Mucosa of descending colon (tissue), 3 donors: ENCODE measurements at regions not wholly inside any gene's neighbourhood (a gene's known extent, or its start where the extent isn't known, plus 50 kb on each side); places are given as distances from the start of the nearest gene placed in this dataset.

ENCODE experiments used
- ATAC-seq: fragments of 200-7000 bp; cut with Tn5 transposase; one replicate; pipeline ENCODE4 v1.9.1; 2020; ENCODE audit warnings: mild to moderate bottlenecking, moderate library complexity
- DNase-seq, 3 donors: peaks; one replicate each; pipeline ENCODE4 v3.0.0-alpha.2; 2020
- H3K36me3 ChIP-seq: fragments of 200-600 bp; one replicate; pipeline ENCODE4 v1.8.0; 2021; ENCODE audit warnings: low read depth, mild to moderate bottlenecking
- H3K4me1 ChIP-seq: fragments of 200-600 bp; one replicate; pipeline ENCODE4 v1.8.0; 2021; ENCODE audit warnings: low read depth, mild to moderate bottlenecking
- H3K4me3 ChIP-seq: fragments of 200-600 bp; one replicate; pipeline ENCODE4 v1.8.0; 2021; ENCODE audit warnings: mild to moderate bottlenecking
- H3K9me3 ChIP-seq: fragments of 200-600 bp; one replicate; pipeline ENCODE4 v1.8.0; 2021; ENCODE audit warnings: mild to moderate bottlenecking
- intact Hi-C, 2 donors: fragments of 100-400 bp; cut with DNase I in 1 of 2; cut with micrococcal nuclease in 1 of 2; formaldehyde crosslinking; loops; one replicate each; pipeline versions ENCODE4 v1.11.0 to v1.11.1; 2022; cut with DNase I, micrococcal nuclease
- TF ChIP-seq, protein P1 (sequence below): fragments of 200-600 bp; IDR thresholded peaks from one replicate; pipeline ENCODE4 v1.8.0; 2022; ENCODE audit warnings: antibody characterized with exemption, mild to moderate bottlenecking
- donor health status: DM: no; HTN: no; CAD: no; lungs with moderate emphysema.
- donor health status: DM: no; HTN: no; CAD: no.
- donor health status: DM: no; HTN: yes; CAD: no.

DNA sequence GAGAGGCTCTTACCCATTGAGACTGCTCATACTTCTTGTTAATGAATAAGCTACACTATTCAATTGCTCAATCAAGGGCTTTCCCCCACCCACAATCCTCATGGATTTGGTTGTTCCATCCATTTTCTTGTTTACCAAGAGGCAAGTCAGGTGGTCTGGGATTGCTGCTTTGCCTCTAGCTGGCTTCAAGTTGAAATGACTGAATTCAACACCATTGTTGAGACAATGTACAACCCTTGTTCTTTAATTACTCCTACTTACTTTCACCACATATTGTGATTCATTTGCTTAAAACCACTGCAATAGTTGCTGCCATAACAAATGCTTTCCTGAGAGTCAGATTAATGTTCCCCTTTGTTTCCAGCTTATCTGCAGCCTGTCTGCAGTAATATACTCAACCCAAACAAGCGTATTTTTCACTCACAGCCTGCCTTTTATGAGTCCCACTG, 532.2 kb downstream of the RIT2 start:
- ATAC-seq, result no peak
- H3K4me3 ChIP-seq, result no peak overlapping the region
- intact Hi-C loops, result no loop called here
- TF ChIP-seq, protein P1, sequence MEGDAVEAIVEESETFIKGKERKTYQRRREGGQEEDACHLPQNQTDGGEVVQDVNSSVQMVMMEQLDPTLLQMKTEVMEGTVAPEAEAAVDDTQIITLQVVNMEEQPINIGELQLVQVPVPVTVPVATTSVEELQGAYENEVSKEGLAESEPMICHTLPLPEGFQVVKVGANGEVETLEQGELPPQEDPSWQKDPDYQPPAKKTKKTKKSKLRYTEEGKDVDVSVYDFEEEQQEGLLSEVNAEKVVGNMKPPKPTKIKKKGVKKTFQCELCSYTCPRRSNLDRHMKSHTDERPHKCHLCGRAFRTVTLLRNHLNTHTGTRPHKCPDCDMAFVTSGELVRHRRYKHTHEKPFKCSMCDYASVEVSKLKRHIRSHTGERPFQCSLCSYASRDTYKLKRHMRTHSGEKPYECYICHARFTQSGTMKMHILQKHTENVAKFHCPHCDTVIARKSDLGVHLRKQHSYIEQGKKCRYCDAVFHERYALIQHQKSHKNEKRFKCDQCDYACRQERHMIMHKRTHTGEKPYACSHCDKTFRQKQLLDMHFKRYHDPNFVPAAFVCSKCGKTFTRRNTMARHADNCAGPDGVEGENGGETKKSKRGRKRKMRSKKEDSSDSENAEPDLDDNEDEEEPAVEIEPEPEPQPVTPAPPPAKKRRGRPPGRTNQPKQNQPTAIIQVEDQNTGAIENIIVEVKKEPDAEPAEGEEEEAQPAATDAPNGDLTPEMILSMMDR, result no peak
- no peaks in the 10 kb centered on the region for H3K4me1 ChIP-seq
- DNase-seq, result no peak
- H3K36me3 ChIP-seq, result no peaks in the 10 kb centered on the region
- H3K9me3 ChIP-seq, result no peaks in the 10 kb centered on the region

- TF ChIP-seq, protein P1, result no peak
- ATAC-seq, result no peak
- Histone ChIP-seq H3K9me3 (no peaks in the 10 kb centered on the region), H3K4me1 (no peaks in the 10 kb centered on the region), H3K36me3 (no peaks in the 10 kb centered on the region), H3K4me3 (no peak overlapping the region)
- no peak for DNase-seq
- intact Hi-C loops, result no loop called here
These were observed 528.9 kb downstream of the RIT2 start for GRCh38 chr18:42586601-42587000.

GRCh38 chr18:42588786-42589185, 526.7 kb downstream of the RIT2 start:
- Histone ChIP-seq H3K9me3 (no peaks in the 10 kb centered on the region), H3K36me3 (no peaks in the 10 kb centered on the region), H3K4me1 (no peaks in the 10 kb centered on the region), H3K4me3 (no peak overlapping the region)
- no peak for ATAC-seq
- TF ChIP-seq, protein P1, result no peak
- no peak for DNase-seq
- intact Hi-C loops, result no loop called here

DNA sequence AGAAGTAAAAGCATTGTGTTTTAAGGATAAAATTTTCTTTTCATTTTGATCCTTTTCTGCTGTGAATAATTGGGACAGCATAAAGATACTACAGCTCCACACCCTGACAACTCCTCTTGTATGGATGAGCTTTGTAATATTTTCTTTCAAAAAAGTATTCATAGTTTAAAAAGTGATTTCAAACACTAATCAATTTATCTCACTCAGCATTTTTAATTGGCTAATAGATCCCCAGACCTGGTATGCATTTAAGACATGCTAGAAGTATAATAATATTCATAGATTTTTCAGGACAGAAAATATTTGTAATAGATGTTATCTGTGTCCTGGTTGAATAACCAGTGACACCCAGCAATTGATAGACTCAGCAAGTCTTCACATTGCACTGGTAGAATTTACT, 510.7 kb downstream of the RIT2 start:
- TF ChIP-seq, protein P1, result no peak
- H3K4me1 ChIP-seq, result no peaks in the 10 kb centered on the region
- H3K9me3 ChIP-seq, result no peaks in the 10 kb centered on the region
- ATAC-seq (no peak), DNase-seq (no peak)
- H3K4me3 ChIP-seq, result no peak overlapping the region
- no peaks in the 10 kb centered on the region for H3K36me3 ChIP-seq
- intact Hi-C loops, result no loop called here

DNA sequence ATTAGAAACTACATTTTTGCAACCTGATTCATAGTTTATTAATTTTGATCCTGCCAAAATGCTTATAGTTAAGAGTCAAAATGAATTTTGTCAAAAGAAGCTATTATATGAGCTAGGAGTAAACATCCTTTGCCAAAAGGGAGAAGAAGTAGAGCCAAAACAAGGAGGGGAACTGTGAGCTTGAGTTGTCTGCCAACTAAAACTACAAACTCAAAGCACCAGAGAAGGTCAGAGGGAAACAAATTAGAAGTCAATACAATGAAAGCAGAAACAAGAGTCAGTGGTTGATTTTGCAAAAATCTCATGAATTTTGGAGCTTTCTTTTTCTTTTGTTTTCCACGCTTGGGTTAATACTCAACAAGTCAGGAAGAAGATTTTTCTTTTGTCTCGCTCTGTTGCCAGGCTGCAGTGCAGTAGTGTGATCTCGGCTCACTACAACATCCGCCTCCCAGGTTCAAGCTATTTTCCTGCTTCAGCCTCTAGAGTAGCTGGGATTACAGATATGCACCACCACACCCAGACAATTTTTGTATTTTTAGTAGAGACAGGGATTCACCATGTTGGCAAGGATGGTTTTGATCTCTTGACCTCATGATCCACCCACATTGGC, 508.5 kb downstream of the RIT2 start:
- intact Hi-C loops, result no loop called here
- Histone ChIP-seq H3K9me3 (no peaks in the 10 kb centered on the region), H3K4me3 (no peak overlapping the region), H3K4me1 (no peaks in the 10 kb centered on the region), H3K36me3 (no peaks in the 10 kb centered on the region)
- TF ChIP-seq, protein P1, result no peak
- no peak for DNase-seq
- no peak for ATAC-seq

GRCh38 chr18:42611134-42611533, 504.4 kb downstream of the RIT2 start:
- H3K9me3 ChIP-seq, result no peaks in the 10 kb centered on the region
- no peaks in the 10 kb centered on the region for H3K4me1 ChIP-seq
- ATAC-seq, result no peak
- no peak overlapping the region for H3K4me3 ChIP-seq
- no peak for DNase-seq
- TF ChIP-seq, protein P1, result no peak
- H3K36me3 ChIP-seq, result no peaks in the 10 kb centered on the region
- intact Hi-C loops, result no loop called here
